ENCODE measurements at regions not wholly inside any gene's neighbourhood (a gene's known extent, or its start where the extent isn't known, plus 50 kb on each side); places are given as distances from the start of the nearest gene placed in this dataset.

- Histone ChIP-seq H3K9ac (no peak overlapping the region), H3K27me3 (ENCODE audit: control insufficient read depth, insufficient read depth, low read length) (no peaks in the 10 kb centered on the region), H3K9me3 (ENCODE audit: control insufficient read depth, low read length) (no peaks in the 10 kb centered on the region), H3K4me1 (no peaks in the 10 kb centered on the region), H2AFZ (no peak overlapping the region), H3K4me2 (ENCODE audit: low read length) (no peak overlapping the region), H3K27ac (no peak overlapping the region), H3K36me3 (ENCODE audit: control insufficient read depth, insufficient read depth, low read length) (no peaks in the 10 kb centered on the region), H3K79me2 (no peaks in the 10 kb centered on the region), H3K4me3 (ENCODE audit: low read depth, low read length) (no peak overlapping the region)
- TF ChIP-seq CTCF (IDR thresholded peaks at IDR 0.05): no peak
Observed at GRCh38 chr2:52629944-52630343, 1137.7 kb upstream of the CHAC2 start.

GRCh38 chr2:52629531-52629930, 1138.1 kb upstream of the CHAC2 start:
- Histone ChIP-seq H3K4me3 (ENCODE audit: low read depth, low read length) (no peak overlapping the region), H2AFZ (no peak overlapping the region), H3K4me1 (no peaks in the 10 kb centered on the region), H3K4me2 (ENCODE audit: low read length) (no peak overlapping the region), H3K36me3 (ENCODE audit: control insufficient read depth, insufficient read depth, low read length) (no peaks in the 10 kb centered on the region), H3K27ac (no peak overlapping the region), H3K79me2 (no peaks in the 10 kb centered on the region), H3K9ac (no peak overlapping the region), H3K27me3 (ENCODE audit: control insufficient read depth, insufficient read depth, low read length) (no peaks in the 10 kb centered on the region), H3K9me3 (ENCODE audit: control insufficient read depth, low read length) (no peaks in the 10 kb centered on the region)
- no peak for TF ChIP-seq CTCF (IDR thresholded peaks at IDR 0.05)

- H3K4me3 ChIP-seq (ENCODE audit: low read depth, low read length): no peak overlapping the region
- H3K27ac ChIP-seq: no peak overlapping the region
- no peaks in the 10 kb centered on the region for H3K36me3 ChIP-seq (ENCODE audit: control insufficient read depth, insufficient read depth, low read length)
- no peak overlapping the region for H3K4me2 ChIP-seq (ENCODE audit: low read length)
- H3K27me3 ChIP-seq (ENCODE audit: control insufficient read depth, insufficient read depth, low read length): no peaks in the 10 kb centered on the region
- no peak overlapping the region for H3K9ac ChIP-seq
- no peak for TF ChIP-seq CTCF (IDR thresholded peaks at IDR 0.05)
- no peaks in the 10 kb centered on the region for H3K4me1 ChIP-seq
- no peaks in the 10 kb centered on the region for H3K9me3 ChIP-seq (ENCODE audit: control insufficient read depth, low read length)
- no peaks in the 10 kb centered on the region for H3K79me2 ChIP-seq
- H2AFZ ChIP-seq: no peak overlapping the region
Observed at GRCh38 chr2:52622266-52622665, 1145.3 kb upstream of the CHAC2 start.

- Histone ChIP-seq H3K9ac (no peak overlapping the region), H3K9me3 (ENCODE audit: control insufficient read depth, low read length) (no peaks in the 10 kb centered on the region), H3K4me3 (ENCODE audit: low read depth, low read length) (no peak overlapping the region), H2AFZ (no peak overlapping the region), H3K4me2 (ENCODE audit: low read length) (no peak overlapping the region), H3K79me2 (no peaks in the 10 kb centered on the region), H3K4me1 (no peaks in the 10 kb centered on the region), H3K27ac (no peak overlapping the region), H3K36me3 (ENCODE audit: control insufficient read depth, insufficient read depth, low read length) (no peaks in the 10 kb centered on the region), H3K27me3 (ENCODE audit: control insufficient read depth, insufficient read depth, low read length) (no peaks in the 10 kb centered on the region)
- TF ChIP-seq CTCF (IDR thresholded peaks at IDR 0.05): no peak
Observed at GRCh38 chr2:52613064-52613463, 1154.5 kb upstream of the CHAC2 start.

GRCh38 chr2:52611759-52612158, 1155.8 kb upstream of the CHAC2 start:
- no peak overlapping the region for H3K9ac ChIP-seq
- H3K36me3 ChIP-seq (ENCODE audit: control insufficient read depth, insufficient read depth, low read length): no peaks in the 10 kb centered on the region
- TF ChIP-seq CTCF (IDR thresholded peaks at IDR 0.05): no peak
- no peaks in the 10 kb centered on the region for H3K4me1 ChIP-seq
- no peaks in the 10 kb centered on the region for H3K9me3 ChIP-seq (ENCODE audit: control insufficient read depth, low read length)
- no peak overlapping the region for H3K4me2 ChIP-seq (ENCODE audit: low read length)
- no peak overlapping the region for H2AFZ ChIP-seq
- no peak overlapping the region for H3K27ac ChIP-seq
- no peaks in the 10 kb centered on the region for H3K79me2 ChIP-seq
- H3K4me3 ChIP-seq (ENCODE audit: low read depth, low read length): no peak overlapping the region
- no peaks in the 10 kb centered on the region for H3K27me3 ChIP-seq (ENCODE audit: control insufficient read depth, insufficient read depth, low read length)

Data from parathyroid adenoma (tissue), 2 donors.